ENCODE measurements at regions not wholly inside any gene's neighbourhood (a gene's known extent, or its start where the extent isn't known, plus 50 kb on each side); places are given as distances from the start of the nearest gene placed in this dataset.

DNA sequence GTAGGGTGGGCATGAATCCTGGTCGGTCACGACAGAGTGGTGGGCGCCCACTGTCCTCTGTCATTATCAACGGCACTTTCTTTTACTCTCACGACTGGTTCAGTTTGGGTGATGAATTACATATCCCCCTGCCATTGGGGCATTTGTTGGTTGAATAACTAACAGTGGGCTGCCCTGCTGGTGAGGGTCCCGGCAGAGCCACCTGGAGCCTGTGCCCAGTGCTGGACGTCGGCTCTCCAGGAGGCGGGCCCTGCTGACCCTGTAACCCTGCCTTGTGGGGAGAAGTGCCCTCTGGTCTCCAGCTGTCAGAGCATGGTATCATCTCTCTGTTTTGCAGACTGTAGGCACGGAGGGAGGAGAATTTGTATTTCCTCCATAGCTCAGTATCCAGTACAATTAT, 199.1 kb downstream of the GLRX3 start:
- no peaks in the 10 kb centered on the region for H3K36me3 ChIP-seq (ENCODE audit: control insufficient read depth, insufficient read depth, low read length)
- in situ Hi-C loops (cut with MboI; ENCODE audit: low sequenced_read_pairs) (no loop called here), dilution Hi-C loops (cut with HindIII; ENCODE audit: low sequenced_read_pairs, unreplicated experiment) (no loop called here), intact Hi-C loops (cut with micrococcal nuclease) (no loop called here)
- H3K14ac ChIP-seq (replicated peaks; ENCODE audit: low read depth, low read length) = no peak overlapping the region
- H3K9me1 ChIP-seq (ENCODE audit: insufficient read depth, low read length) = no peaks in the 10 kb centered on the region
- ATAC-seq (ENCODE audit: low read depth) (no peak), DNase-seq (no peak)
- H3K23ac ChIP-seq (ENCODE audit: low read depth, low read length) = no peak overlapping the region
- H3K56ac ChIP-seq (ENCODE audit: extremely low read depth, insufficient read depth, low read length) = no peak overlapping the region
- H4K5ac ChIP-seq (ENCODE audit: low read depth, low read length) = no peak overlapping the region
- no peak overlapping the region for H3K4me3 ChIP-seq (ENCODE audit: insufficient read depth, low read depth, low read length)
- no peak overlapping the region for H3K4me2 ChIP-seq (ENCODE audit: low read depth, low read length)
- H2AK9ac ChIP-seq (replicated peaks; ENCODE audit: low read depth, low read length, poor library complexity) = no peak overlapping the region
- H2BK20ac ChIP-seq (ENCODE audit: low read depth, low read length) = no peak overlapping the region
- H4K8ac ChIP-seq (ENCODE audit: low read depth in 2 of 2, low read length in 2 of 2) = no peak overlapping the region
- H4K91ac ChIP-seq (ENCODE audit: insufficient read depth, low read depth, low read length) = no peak overlapping the region
- ChIA-PET POLR2A (ENCODE audit: unreplicated experiment) (no interaction called here), CTCF (no interaction called here)
- no peak overlapping the region for H2BK15ac ChIP-seq (ENCODE audit: low read depth, low read length)
- no peak for TF ChIP-seq NFE2L2 (IDR thresholded peaks at IDR 0.05; ENCODE audit: low read depth, low read length)
- TF ChIP-seq RCOR1 (IDR thresholded peaks at IDR 0.05; ENCODE audit: insufficient replicate concordance, low read length) = no peak
- TF ChIP-seq, protein P1, sequence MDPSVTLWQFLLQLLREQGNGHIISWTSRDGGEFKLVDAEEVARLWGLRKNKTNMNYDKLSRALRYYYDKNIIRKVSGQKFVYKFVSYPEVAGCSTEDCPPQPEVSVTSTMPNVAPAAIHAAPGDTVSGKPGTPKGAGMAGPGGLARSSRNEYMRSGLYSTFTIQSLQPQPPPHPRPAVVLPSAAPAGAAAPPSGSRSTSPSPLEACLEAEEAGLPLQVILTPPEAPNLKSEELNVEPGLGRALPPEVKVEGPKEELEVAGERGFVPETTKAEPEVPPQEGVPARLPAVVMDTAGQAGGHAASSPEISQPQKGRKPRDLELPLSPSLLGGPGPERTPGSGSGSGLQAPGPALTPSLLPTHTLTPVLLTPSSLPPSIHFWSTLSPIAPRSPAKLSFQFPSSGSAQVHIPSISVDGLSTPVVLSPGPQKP (IDR thresholded peaks at IDR 0.05; ENCODE audit: borderline replicate concordance, low read depth, low read length) = no peak
- no peak for TF ChIP-seq CHD1 (IDR thresholded peaks at IDR 0.05; ENCODE audit: low read depth, low read length)
- TF ChIP-seq MXI1 (IDR thresholded peaks at IDR 0.05; ENCODE audit: borderline replicate concordance, low read depth, low read length) = no peak
- no peak for TF ChIP-seq BHLHE40 (IDR thresholded peaks at IDR 0.05; ENCODE audit: low read depth, low read length)
- TF ChIP-seq CEBPB (IDR thresholded peaks at IDR 0.05; ENCODE audit: low read depth, low read length) = no peak
- no peak for TF ChIP-seq USF2 (IDR thresholded peaks at IDR 0.05; ENCODE audit: low read depth, low read length)
- TF ChIP-seq FOS (IDR thresholded peaks at IDR 0.05; ENCODE audit: low read depth, low read length) = no peak
- TF ChIP-seq POLR2A (IDR thresholded peaks at IDR 0.05; ENCODE audit: low read depth, low read length) = no peak
- no peak for TF ChIP-seq RAD21 (IDR thresholded peaks at IDR 0.05; ENCODE audit: low read length)
- no peak for TF ChIP-seq MAFK (IDR thresholded peaks at IDR 0.05; ENCODE audit: low read depth, low read length)
- no peak for TF ChIP-seq SMC3 (IDR thresholded peaks at IDR 0.05; ENCODE audit: low read depth, low read length)
- no peak for TF ChIP-seq MAZ (IDR thresholded peaks at IDR 0.05; ENCODE audit: borderline replicate concordance, low read depth, low read length)
- no peaks in the 10 kb centered on the region for H3K79me1 ChIP-seq (ENCODE audit: low read depth in 1 of 2, low read length in 2 of 2)
- H3K9ac ChIP-seq (ENCODE audit: low read depth, low read length) = no peak overlapping the region
- no peak overlapping the region for H3K27ac ChIP-seq (ENCODE audit: insufficient read depth, low read length)
- H3K4ac ChIP-seq (ENCODE audit: low read depth, low read length) = no peak overlapping the region
- no peak overlapping the region for H3K18ac ChIP-seq (ENCODE audit: low read depth, low read length)
- no peak overlapping the region for H2AFZ ChIP-seq (replicated peaks; ENCODE audit: low read length, poor library complexity)
- H3K9me3 ChIP-seq (ENCODE audit: control insufficient read depth, insufficient read depth, low read length) = peaks cover 53% of the 10 kb centered on the region
- no peaks in the 10 kb centered on the region for H4K20me1 ChIP-seq (ENCODE audit: insufficient read depth, low read length)
- WGBS, 2 experiments (ENCODE audit: extremely low coverage in 2 of 2, insufficient read length in 1 of 2) = 50% methylated on average over 3 of the region's 10 CpGs; no CpG with 5 or more reads in 1 of the 2 experiments
- H2AK5ac ChIP-seq (ENCODE audit: low read depth, low read length) = no peak overlapping the region
- H2BK5ac ChIP-seq (ENCODE audit: low read depth, low read length, poor library complexity, severe bottlenecking) = no peak overlapping the region
- no peaks in the 10 kb centered on the region for H3K4me1 ChIP-seq (ENCODE audit: control insufficient read depth, insufficient read depth, low read length)
- H3K27me3 ChIP-seq (ENCODE audit: control insufficient read depth, insufficient read depth, low read length) = no peaks in the 10 kb centered on the region
- no peak overlapping the region for H2BK120ac ChIP-seq (ENCODE audit: low read depth, low read length)
- BruUV-seq (replicated peaks) = no TSS peak
